Astrocyte of the spinal cord (primary cell): ENCODE measurements at regions not wholly inside any gene's neighbourhood (a gene's known extent, or its start where the extent isn't known, plus 50 kb on each side); places are given as distances from the start of the nearest gene placed in this dataset.

Experiments used
- DNase-seq: peaks from one replicate; pipeline ENCODE4 v3.0.0; 2011; ENCODE audit warnings: low read depth, low spot score
- H3K4me3 ChIP-seq: 2 replicates; pipeline ENCODE4 v1.5.1; 2011; ENCODE audit warnings: low read depth, mild to moderate bottlenecking, low read length, moderate library complexity
- in situ Hi-C: cut with HindIII; loops from 2 replicates; pipeline ENCODE4 v1.10.0; 2017; ENCODE audit warnings: low sequenced_read_pairs
- TF ChIP-seq, protein P1 (sequence below): IDR thresholded peaks from 2 replicates; pipeline ENCODE4 v1.5.1; 2012; ENCODE audit warnings: low read depth, mild to moderate bottlenecking, low read length, inconsistent platforms

DNA sequence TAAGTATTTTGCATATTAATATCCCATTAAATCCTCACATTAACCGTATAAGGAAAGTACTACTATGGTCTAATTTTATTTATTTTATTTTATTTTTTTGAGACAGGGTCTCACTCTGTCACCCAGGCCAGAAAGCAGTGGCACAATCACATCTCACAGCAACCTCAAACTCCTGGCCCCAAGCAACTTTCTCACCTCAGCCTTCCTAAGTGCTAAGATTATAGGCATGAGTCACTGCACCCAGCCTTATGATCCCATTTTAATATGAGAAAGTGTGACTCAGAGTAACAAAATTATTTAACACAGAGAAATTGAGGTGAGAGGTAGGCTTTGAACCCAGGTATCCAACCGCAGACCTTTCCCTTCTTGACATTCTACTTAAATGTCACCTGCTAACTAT is 330.0 kb upstream of the POU3F3 start:
- no peak for DNase-seq
- in situ Hi-C loops, result no loop called here
- TF ChIP-seq, protein P1, sequence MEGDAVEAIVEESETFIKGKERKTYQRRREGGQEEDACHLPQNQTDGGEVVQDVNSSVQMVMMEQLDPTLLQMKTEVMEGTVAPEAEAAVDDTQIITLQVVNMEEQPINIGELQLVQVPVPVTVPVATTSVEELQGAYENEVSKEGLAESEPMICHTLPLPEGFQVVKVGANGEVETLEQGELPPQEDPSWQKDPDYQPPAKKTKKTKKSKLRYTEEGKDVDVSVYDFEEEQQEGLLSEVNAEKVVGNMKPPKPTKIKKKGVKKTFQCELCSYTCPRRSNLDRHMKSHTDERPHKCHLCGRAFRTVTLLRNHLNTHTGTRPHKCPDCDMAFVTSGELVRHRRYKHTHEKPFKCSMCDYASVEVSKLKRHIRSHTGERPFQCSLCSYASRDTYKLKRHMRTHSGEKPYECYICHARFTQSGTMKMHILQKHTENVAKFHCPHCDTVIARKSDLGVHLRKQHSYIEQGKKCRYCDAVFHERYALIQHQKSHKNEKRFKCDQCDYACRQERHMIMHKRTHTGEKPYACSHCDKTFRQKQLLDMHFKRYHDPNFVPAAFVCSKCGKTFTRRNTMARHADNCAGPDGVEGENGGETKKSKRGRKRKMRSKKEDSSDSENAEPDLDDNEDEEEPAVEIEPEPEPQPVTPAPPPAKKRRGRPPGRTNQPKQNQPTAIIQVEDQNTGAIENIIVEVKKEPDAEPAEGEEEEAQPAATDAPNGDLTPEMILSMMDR, result no peak
- H3K4me3 ChIP-seq, result no peak overlapping the region

DNA sequence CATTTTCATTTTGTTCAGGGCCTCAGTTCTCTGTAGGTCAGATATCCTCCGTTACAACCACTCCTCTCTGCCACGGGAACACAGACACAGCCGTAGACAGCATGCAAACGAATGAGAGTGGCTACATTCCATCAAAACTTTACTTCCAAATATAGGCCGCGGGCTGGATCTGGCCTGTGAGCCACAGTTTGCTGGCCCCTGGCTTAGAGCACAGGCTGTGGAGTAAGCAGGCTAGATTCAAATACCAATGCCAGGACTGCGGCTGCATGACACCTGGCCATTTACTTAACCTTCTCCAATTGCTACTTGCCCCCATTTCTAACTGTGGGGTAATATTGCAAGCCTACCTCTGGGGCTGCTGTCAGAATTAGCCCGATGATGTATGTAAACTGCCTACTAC is 325.8 kb upstream of the POU3F3 start:
- no peak for DNase-seq
- H3K4me3 ChIP-seq, result no peak overlapping the region
- in situ Hi-C loops, result no loop called here
- TF ChIP-seq, protein P1, result no peak

DNA sequence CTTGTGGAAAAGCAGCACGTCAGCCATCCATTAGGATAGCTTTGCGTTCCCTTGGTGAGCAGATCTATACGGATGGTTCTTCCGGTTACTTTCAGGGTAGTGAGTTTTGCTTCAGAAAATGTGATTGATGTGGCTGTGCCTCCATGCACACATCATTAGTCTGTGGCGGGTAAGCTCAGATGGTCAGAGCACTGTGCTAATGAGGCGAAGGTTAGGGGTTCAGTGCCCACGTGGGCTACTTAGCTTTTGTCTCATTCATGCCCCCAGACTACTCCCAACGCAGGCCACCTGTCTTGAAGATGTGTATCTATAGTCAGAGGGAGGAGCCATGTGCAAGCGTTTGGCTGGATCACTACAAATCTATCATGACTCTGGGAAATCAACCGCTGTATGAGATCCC is 322.8 kb upstream of the POU3F3 start:
- in situ Hi-C loops, result no loop called here
- TF ChIP-seq, protein P1, result no peak
- no peak overlapping the region for H3K4me3 ChIP-seq
- no peak for DNase-seq

DNA sequence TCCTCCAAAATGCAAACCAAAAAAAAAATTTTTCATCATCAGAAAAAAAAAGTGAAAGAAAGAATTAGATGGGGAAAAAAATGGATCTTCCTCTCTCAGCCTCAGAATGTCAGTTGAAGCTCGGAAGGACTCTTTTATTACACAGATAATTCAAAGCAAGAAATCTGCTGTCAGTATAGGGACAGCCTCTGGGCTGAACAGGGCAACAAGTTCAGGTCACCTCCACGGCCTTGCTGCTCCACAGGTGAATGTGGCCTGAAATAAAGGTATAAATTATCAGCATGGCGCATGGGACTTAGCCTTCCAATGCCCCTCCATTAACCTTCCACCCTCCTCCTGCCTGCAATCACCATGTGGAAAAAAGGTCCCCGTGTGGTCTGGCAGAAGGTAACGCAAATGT is 316.8 kb upstream of the POU3F3 start:
- in situ Hi-C loops, result no loop called here
- no peak overlapping the region for H3K4me3 ChIP-seq
- TF ChIP-seq, protein P1, result no peak
- no peak for DNase-seq

DNA sequence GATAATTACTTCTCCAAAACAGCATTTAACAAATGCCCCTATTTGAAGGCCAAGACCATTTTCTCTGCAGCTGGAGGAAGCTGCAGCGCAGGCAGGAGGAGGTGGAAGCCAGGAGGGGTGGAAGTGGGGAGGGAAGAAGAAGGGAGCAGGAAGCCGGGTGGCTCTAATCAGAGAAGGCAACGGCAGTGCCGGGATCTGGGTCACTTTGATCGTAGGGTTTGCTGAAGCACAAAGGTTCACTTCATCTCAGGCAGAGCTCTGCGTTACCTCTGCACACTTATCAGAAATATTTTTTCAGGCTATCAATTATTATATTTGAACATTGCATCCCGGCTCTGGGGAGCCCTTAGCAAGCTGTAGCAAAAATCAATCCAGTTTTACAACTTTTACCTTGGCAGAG is 315.8 kb upstream of the POU3F3 start:
- no peak overlapping the region for H3K4me3 ChIP-seq
- in situ Hi-C loops, result no loop called here
- DNase-seq, result no peak
- TF ChIP-seq, protein P1, result no peak

DNA sequence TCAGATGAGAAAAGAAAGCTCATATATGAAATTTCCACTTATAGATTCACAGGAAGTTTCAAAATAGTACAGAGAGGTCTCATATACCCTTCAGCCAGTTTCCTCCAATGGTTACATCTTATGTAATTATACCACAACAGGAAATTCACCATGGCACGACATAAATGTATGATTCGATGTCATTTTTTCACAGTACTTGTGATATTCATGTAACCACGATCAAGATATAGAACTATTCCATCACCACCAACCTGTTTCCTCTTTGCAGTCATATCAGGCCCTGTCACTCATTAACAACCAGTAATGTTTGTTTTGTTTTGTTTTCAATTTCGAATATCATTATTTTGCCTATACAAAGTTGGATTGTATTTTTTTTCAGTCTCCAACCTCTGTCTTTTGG is 314.3 kb upstream of the POU3F3 start:
- no peak for DNase-seq
- in situ Hi-C loops, result no loop called here
- H3K4me3 ChIP-seq, result no peak overlapping the region
- TF ChIP-seq, protein P1, result no peak

DNA sequence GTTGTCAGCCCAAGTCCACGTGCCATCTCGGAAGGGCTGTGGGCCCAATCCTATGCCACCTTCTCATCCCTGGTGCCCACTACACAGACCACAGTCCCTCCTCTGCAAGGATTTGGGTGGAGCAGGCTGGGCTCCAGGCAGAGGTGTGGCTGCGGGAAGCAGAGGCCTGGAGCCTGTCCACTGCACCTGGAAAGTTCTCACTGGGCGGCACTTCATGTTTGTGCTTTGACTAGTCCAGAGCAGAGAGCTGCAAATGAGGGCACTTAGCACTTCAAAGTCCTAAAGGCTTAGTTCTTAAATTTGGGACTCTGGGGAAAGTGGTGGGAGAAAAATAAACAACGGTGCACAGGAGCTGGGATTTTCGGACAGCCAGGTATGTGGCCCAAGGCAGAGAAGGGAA is 308.9 kb upstream of the POU3F3 start:
- TF ChIP-seq, protein P1, result no peak
- H3K4me3 ChIP-seq, result no peak overlapping the region
- DNase-seq, result no peak
- in situ Hi-C loops, result no loop called here
